GM10266 (cell line): ENCODE measurements at regions not wholly inside any gene's neighbourhood (a gene's known extent, or its start where the extent isn't known, plus 50 kb on each side); places are given as distances from the start of the nearest gene placed in this dataset.

Experiments
- DNase-seq: peaks from one replicate; pipeline ENCODE4 v3.0.0; 2012; ENCODE audit errors: extremely low spot score
- TF ChIP-seq, protein P1 (sequence below): IDR thresholded peaks from 2 replicates; pipeline ENCODE4 v1.5.1; 2012; ENCODE audit warnings: mild to moderate bottlenecking, low read depth; ENCODE audit not compliant: control insufficient read depth, insufficient read depth; ENCODE audit errors: missing control alignments

GRCh38 chr2:22887845-22888244 is 497.1 kb upstream of the KLHL29 start:
- TF ChIP-seq, protein P1, sequence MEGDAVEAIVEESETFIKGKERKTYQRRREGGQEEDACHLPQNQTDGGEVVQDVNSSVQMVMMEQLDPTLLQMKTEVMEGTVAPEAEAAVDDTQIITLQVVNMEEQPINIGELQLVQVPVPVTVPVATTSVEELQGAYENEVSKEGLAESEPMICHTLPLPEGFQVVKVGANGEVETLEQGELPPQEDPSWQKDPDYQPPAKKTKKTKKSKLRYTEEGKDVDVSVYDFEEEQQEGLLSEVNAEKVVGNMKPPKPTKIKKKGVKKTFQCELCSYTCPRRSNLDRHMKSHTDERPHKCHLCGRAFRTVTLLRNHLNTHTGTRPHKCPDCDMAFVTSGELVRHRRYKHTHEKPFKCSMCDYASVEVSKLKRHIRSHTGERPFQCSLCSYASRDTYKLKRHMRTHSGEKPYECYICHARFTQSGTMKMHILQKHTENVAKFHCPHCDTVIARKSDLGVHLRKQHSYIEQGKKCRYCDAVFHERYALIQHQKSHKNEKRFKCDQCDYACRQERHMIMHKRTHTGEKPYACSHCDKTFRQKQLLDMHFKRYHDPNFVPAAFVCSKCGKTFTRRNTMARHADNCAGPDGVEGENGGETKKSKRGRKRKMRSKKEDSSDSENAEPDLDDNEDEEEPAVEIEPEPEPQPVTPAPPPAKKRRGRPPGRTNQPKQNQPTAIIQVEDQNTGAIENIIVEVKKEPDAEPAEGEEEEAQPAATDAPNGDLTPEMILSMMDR = no peak
- no peak for DNase-seq

GRCh38 chr2:22890132-22890531 is 494.8 kb upstream of the KLHL29 start:
- no peak for DNase-seq

GRCh38 chr2:22893761-22894517 is 491.0 kb upstream of the KLHL29 start:
- TF ChIP-seq, protein P1 = no peak
- no peak for DNase-seq

More at GRCh38 chr2:22890132-22890531, 494.8 kb upstream of the KLHL29 start:
- TF ChIP-seq, protein P1 = no peak

DNA sequence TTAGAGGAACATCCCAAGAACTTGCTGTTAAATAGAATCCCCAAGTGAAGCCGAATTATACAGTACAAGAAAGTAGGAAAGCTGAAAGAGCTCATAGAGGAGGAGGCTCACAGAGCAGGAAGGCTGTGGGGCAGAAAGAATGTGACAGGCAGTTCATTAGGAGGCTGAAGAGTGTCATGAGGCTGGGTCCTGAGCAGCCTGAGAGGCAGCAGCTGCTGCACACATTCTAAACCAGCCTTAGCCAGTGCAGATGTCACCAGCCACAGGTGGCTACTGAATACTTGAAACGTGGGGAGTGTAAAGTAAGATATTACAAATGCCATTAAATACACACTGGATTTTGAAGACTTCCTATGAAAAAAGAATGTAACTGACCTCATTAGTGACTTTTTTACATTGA is 490.2 kb upstream of the KLHL29 start:
- DNase-seq = no peak
- TF ChIP-seq, protein P1 = no peak

DNA sequence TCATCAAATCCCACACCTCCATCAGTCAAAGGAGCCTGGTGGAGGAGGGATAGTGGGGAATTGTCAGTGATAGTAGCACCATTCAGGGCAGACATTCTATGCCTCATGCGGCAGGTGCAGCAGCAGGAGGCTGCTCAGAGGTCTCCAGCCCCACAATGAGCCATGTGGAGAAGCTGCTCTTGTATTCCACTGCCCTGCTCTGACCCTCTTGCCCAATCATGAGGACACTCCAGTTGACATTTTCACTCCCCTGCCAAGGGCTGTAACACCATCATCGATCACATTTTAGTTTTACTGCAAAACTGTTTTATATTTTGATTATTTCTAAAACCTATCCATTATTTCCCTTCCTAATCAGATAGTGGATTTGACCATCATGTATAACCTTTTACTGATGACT is 487.6 kb upstream of the KLHL29 start:
- no peak for DNase-seq
- TF ChIP-seq, protein P1 = no peak

GRCh38 chr2:22900674-22901073 is 484.3 kb upstream of the KLHL29 start:
- no peak for DNase-seq
- TF ChIP-seq, protein P1 = no peak

DNA sequence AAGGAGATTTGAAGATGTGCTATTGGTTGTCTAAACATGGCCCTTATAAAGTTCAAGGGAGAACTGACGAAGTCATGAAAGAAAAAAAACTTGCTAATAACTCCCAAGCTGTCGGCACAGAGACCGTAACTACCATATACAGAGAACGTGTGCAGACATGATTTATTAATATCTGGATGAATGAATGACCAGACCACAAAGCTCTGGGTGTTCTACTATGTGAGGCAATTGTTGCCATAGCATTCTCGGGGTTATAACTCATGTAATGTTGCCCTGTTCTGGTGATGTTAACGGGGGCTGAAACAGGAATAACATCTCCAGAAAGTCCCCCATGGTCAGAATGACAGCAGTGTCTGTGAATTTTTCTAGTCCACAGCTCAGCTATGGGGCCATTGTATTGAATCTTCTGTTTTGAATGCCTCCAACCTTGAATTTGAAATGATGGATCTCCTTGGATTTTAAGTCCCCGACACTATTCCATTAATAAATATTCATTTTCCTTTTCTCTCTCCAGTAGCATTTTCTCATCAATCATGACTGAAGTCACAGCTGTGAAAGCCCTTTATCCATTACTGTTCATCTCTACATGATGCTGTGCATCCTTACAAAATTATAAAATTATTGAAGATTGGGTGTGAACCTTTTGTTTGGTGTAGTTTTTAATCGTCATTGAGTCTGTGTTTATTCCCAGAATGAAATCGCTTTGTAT is 483.4 kb upstream of the KLHL29 start:
- TF ChIP-seq, protein P1 = no peak
- DNase-seq = no peak
